HL-60 (cell line): ENCODE measurements at regions not wholly inside any gene's neighbourhood (a gene's known extent, or its start where the extent isn't known, plus 50 kb on each side); places are given as distances from the start of the nearest gene placed in this dataset.

Source experiments
- CTCF ChIP-seq: IDR thresholded peaks from one replicate; pipeline ENCODE4 v1.5.1; 2011; ENCODE audit warnings: low read length, control low read depth, inconsistent platforms; ENCODE audit not compliant: insufficient read depth
- GABPA ChIP-seq: IDR thresholded peaks from 2 replicates; pipeline ENCODE4 v1.6.1; 2012; ENCODE audit warnings: low read depth
- POLR2AphosphoS5 ChIP-seq: IDR thresholded peaks from 2 replicates; pipeline ENCODE4 v1.6.1; 2012; ENCODE audit warnings: low read depth
- SPI1 ChIP-seq: IDR thresholded peaks from 2 replicates; pipeline ENCODE4 v1.6.1; 2012; ENCODE audit warnings: low read depth, mild to moderate bottlenecking, borderline replicate concordance
- TF ChIP-seq, protein P1 (sequence below): IDR thresholded peaks from 2 replicates; pipeline ENCODE4 v1.6.1; 2012; ENCODE audit warnings: low read depth; ENCODE audit not compliant: insufficient replicate concordance

DNA sequence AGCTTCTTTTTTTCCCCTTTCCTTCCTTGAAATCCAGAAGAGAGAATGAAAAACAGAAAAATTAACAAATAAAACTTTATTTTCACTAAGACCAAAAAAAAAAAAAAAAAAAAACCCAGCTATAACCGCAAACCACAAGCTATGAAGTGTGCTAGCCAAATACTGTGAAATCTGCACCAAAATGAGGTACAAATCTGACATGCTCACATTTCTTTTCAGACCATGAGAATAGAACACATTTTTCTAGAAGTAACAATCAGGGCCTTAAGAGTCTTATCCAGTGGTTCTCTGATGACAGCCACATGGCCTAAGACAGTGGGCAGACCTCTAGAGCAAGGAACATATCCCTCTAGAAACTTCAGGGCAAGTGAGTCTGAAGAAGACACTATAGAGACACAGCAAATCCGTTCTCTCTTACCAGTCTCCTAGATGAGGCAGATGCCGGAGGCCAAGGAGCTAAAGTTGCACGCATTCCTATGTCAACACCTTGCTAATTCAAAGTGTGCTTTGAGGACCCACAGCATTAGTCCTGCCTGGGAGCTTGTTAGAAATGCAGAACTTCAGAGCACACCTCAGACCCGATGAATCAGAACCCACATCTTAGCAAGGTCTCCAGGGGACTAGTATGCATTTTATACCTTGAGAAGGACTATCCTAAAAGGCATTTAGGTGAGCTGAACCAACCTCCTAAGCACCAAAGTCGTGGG lies 317.1 kb downstream of the MYCN start:
- TF ChIP-seq CTCF (no peak), POLR2AphosphoS5 (no peak), SPI1 (no peak), GABPA (no peak)
- TF ChIP-seq, protein P1, sequence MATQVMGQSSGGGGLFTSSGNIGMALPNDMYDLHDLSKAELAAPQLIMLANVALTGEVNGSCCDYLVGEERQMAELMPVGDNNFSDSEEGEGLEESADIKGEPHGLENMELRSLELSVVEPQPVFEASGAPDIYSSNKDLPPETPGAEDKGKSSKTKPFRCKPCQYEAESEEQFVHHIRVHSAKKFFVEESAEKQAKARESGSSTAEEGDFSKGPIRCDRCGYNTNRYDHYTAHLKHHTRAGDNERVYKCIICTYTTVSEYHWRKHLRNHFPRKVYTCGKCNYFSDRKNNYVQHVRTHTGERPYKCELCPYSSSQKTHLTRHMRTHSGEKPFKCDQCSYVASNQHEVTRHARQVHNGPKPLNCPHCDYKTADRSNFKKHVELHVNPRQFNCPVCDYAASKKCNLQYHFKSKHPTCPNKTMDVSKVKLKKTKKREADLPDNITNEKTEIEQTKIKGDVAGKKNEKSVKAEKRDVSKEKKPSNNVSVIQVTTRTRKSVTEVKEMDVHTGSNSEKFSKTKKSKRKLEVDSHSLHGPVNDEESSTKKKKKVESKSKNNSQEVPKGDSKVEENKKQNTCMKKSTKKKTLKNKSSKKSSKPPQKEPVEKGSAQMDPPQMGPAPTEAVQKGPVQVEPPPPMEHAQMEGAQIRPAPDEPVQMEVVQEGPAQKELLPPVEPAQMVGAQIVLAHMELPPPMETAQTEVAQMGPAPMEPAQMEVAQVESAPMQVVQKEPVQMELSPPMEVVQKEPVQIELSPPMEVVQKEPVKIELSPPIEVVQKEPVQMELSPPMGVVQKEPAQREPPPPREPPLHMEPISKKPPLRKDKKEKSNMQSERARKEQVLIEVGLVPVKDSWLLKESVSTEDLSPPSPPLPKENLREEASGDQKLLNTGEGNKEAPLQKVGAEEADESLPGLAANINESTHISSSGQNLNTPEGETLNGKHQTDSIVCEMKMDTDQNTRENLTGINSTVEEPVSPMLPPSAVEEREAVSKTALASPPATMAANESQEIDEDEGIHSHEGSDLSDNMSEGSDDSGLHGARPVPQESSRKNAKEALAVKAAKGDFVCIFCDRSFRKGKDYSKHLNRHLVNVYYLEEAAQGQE = no peak
